ENCODE measurements at regions not wholly inside any gene's neighbourhood (a gene's known extent, or its start where the extent isn't known, plus 50 kb on each side); places are given as distances from the start of the nearest gene placed in this dataset.

- Histone ChIP-seq H3K9ac (ENCODE audit: insufficient read depth in 1 of 2, low read depth in 2 of 2, low read length in 2 of 2) (no peak overlapping the region), H3K79me2 (ENCODE audit: control insufficient read depth, insufficient read depth, low read length) (no peaks in the 10 kb centered on the region), H2AFZ (ENCODE audit: low read depth, low read length) (no peak overlapping the region), H3K36me3 (ENCODE audit: control insufficient read depth, insufficient read depth, low read length) (no peaks in the 10 kb centered on the region), H3K4me2 (ENCODE audit: insufficient read depth, low read length) (no peak overlapping the region), H4K20me1 (replicated peaks; ENCODE audit: control insufficient read depth, insufficient read depth, low read length) (no peaks in the 10 kb centered on the region), H3K4me1 (replicated peaks in 1 of 2; ENCODE audit: control insufficient read depth in 2 of 2, insufficient read depth in 2 of 2, low read length in 2 of 2) (no peaks in the 10 kb centered on the region), H3K27ac (ENCODE audit: extremely low read depth, low read depth, low read length) (no peak overlapping the region), H3K27me3 (ENCODE audit: control insufficient read depth in 2 of 2, insufficient read depth in 2 of 2, low read length in 2 of 2) (no peaks in the 10 kb centered on the region), H3K9me3 (replicated peaks; ENCODE audit: control insufficient read depth, insufficient read depth, low read depth, low read length) (no peaks in the 10 kb centered on the region), H3K9me1 (ENCODE audit: control insufficient read depth, insufficient read depth, low read length) (no peaks in the 10 kb centered on the region), H3K4me3 (no peak overlapping the region)
- no TSS peak for BruUV-seq (replicated peaks)
- no peak for FAIRE-seq
- whole genome bisulfite sequencing (ENCODE audit: insufficient coverage, low coverage, missing lambda C conversion rate): 3% methylated on average over 4 of the region's 6 CpGs
- DNase-seq (ENCODE audit: extremely low read depth in 1 of 4, low spot score in 3 of 4): no peak
- CTCF ChIA-PET (ENCODE audit: low intra/inter-chr PET ratio): no interaction called here
- intact Hi-C loops (cut with micrococcal nuclease): no loop called here
- no peak for ATAC-seq
- in situ Hi-C loops (cut with MboI): no loop called here
- POLR2A ChIA-PET: interaction anchor here (0.6 kb wide), 1 partner anchor 415 kb away, joined by 3 read pairs; no protein-coding TSS in a partner anchor
- TF ChIP-seq KAT2B (IDR thresholded peaks at IDR 0.05; ENCODE audit: low read depth, low read length) (no peak), HDAC3 (IDR thresholded peaks at IDR 0.05; ENCODE audit: borderline replicate concordance, partially characterized antibody) (no peak), RBFOX2 (IDR thresholded peaks at IDR 0.05; ENCODE audit: low read depth, low read length) (no peak), ZNF408 (CRISPR knock-in tag; IDR thresholded peaks at IDR 0.05; ENCODE audit: low read depth) (no peak), VEZF1 (CRISPR knock-in tag; IDR thresholded peaks at IDR 0.05) (no peak), PHB (CRISPR knock-in tag; IDR thresholded peaks at IDR 0.05) (no peak), HSF4 (CRISPR knock-in tag; IDR thresholded peaks at IDR 0.05; ENCODE audit: borderline replicate concordance) (no peak), KLF6 (CRISPR knock-in tag; IDR thresholded peaks at IDR 0.05; ENCODE audit: borderline replicate concordance) (no peak), RERE (CRISPR knock-in tag; IDR thresholded peaks at IDR 0.05; ENCODE audit: borderline replicate concordance) (no peak), NFATC3 (IDR thresholded peaks at IDR 0.05) (no peak), ZNF134 (CRISPR knock-in tag; conservative IDR thresholded peaks at IDR 0.05) (no peak), SFPQ (IDR thresholded peaks at IDR 0.05; ENCODE audit: low read depth, low read length) (no peak), SNRNP70 (optimal IDR thresholded peaks at IDR 0.05; ENCODE audit: low read depth, low read length) (no peak)
Measured at GRCh38 chr11:96878299-96879051, 488.7 kb downstream of the JRKL start.

All from K562 (cell line).